Upper lobe of left lung (tissue), 6 donors: ENCODE measurements at regions not wholly inside any gene's neighbourhood (a gene's known extent, or its start where the extent isn't known, plus 50 kb on each side); places are given as distances from the start of the nearest gene placed in this dataset.

Source experiments
- ATAC-seq, 2 donors: fragments of 200-7000 bp; cut with Tn5 transposase; one replicate each; pipeline ENCODE4 v1.9.1; 2022; ENCODE audit warnings: mild to moderate bottlenecking in 2 of 2, moderate library complexity in 2 of 2; ENCODE audit not compliant: low FRiP score in 2 of 2
- DNase-seq, 2 donors: peaks; one replicate each; pipeline ENCODE4 v3.0.0-alpha.2; 2019 to 2020
- H3K27ac ChIP-seq, 4 donors: fragments of 200-600 bp; sonication (generic); one replicate each; pipeline ENCODE4 v1.5.1; 2016 to 2019
- H3K27me3 ChIP-seq, 4 donors: fragments of 200-600 bp; sonication (generic); one replicate each; pipeline ENCODE4 v1.5.1; 2017 to 2019
- H3K36me3 ChIP-seq, 4 donors: fragments of 200-600 bp; sonication (generic); one replicate each; pipeline ENCODE4 v1.5.1; 2016 to 2019
- H3K4me1 ChIP-seq, 4 donors: fragments of 200-600 bp; sonication (generic); one replicate each; pipeline ENCODE4 v1.5.1; 2018 to 2019
- H3K4me3 ChIP-seq, 4 donors: fragments of 200-600 bp; sonication (generic); one replicate each; pipeline ENCODE4 v1.5.1; 2017 to 2019; ENCODE audit warnings: mild to moderate bottlenecking in 2 of 4, moderate library complexity in 1 of 4
- H3K9me3 ChIP-seq, 4 donors: fragments of 200-600 bp; sonication (generic); one replicate each; pipeline ENCODE4 v1.5.1; 2018 to 2019
- CTCF ChIP-seq, 6 experiments: fragments of 450-650 bp in 4 of 6; fragments of 200-600 bp in 2 of 6; sonication (generic) in 2 of 6; IDR thresholded peaks; one replicate each; pipeline ENCODE4 v1.5.1; 2016 to 2019; ENCODE audit warnings: antibody characterized with exemption in 6 of 6
- EP300 ChIP-seq, 4 donors: sonication (generic); formaldehyde crosslinking; IDR thresholded peaks; one replicate each; pipeline ENCODE4 v1.5.1; 2017; ENCODE audit warnings: antibody characterized with exemption in 4 of 4, control low read depth in 2 of 4
- POLR2A ChIP-seq, 4 donors: fragments of 450-650 bp; IDR thresholded peaks; one replicate each; pipeline ENCODE4 v1.5.1; 2016 to 2017; ENCODE audit warnings: antibody characterized with exemption in 4 of 4, mild to moderate bottlenecking in 2 of 4
- POLR2AphosphoS5 ChIP-seq, 2 donors: sonication (generic); formaldehyde crosslinking; IDR thresholded peaks; one replicate each; pipeline ENCODE4 v1.5.1; 2017; ENCODE audit warnings: antibody characterized with exemption in 2 of 2
- WGBS, 2 donors: methylation state at CpG; one replicate each; pipeline ENCODE4 v1.1.5; 2017 to 2018; 5-methylcytosine and 5-hydroxymethylcytosine counted together
- donor health status: DM: no; HTN: no; CAD: no; lungs with moderate emphysema.
- donor health status: DM: no; HTN: yes; CAD: no; lungs with severe emphysema.

GRCh38 chr9:25917731-25918362 lies 239.6 kb upstream of the TUSC1 start:
- H3K27ac ChIP-seq: no peak overlapping the region
- H3K9me3 ChIP-seq: no peaks in the 10 kb centered on the region
- no peaks in the 10 kb centered on the region for H3K4me1 ChIP-seq
- no peak for TF ChIP-seq EP300 (IDR thresholded peaks at IDR 0.05)
- H3K36me3 ChIP-seq: no peaks in the 10 kb centered on the region
- ATAC-seq (no peak), DNase-seq (no peak)
- H3K4me3 ChIP-seq: no peak overlapping the region
- no peaks in the 10 kb centered on the region for H3K27me3 ChIP-seq

GRCh38 chr9:25913806-25914205 lies 235.6 kb upstream of the TUSC1 start:
- TF ChIP-seq POLR2AphosphoS5 (IDR thresholded peaks at IDR 0.05) (no peak), CTCF (IDR thresholded peaks at IDR 0.05) (no peak), POLR2A (IDR thresholded peaks at IDR 0.05) (no peak), EP300 (IDR thresholded peaks at IDR 0.05) (no peak)
- H3K27me3 ChIP-seq: no peaks in the 10 kb centered on the region
- H3K36me3 ChIP-seq: no peaks in the 10 kb centered on the region
- no peak for DNase-seq
- ATAC-seq: no peak
- 79 to 81% methylated on average over 4 of the region's 4 CpGs for WGBS, 2 donors
- no peak overlapping the region for H3K4me3 ChIP-seq
- no peak overlapping the region for H3K27ac ChIP-seq
- H3K4me1 ChIP-seq: no peaks in the 10 kb centered on the region
- peaks cover 0 to 5% (median 0%) of the 10 kb centered on the region in 4 donors for H3K9me3 ChIP-seq

DNA sequence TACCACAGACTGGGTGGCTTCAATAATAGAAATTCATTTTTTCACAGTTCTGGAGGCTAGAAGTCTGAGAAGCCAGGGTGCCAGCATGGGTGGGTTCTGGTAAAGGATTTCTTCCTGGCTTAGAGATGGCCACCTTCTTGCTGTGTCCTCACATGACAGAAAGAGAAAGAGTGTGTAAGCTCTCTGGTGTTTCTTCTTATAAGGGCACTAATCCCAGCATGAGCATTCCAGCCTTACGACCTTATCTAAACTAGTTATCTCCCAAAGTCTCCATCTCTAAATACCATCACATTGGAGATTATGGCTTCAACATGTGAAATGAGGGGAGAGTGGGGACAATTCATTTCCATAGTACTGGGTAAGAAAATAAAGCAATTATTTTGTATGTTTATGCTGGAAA lies 226.5 kb upstream of the TUSC1 start:
- 62 to 86% methylated on average over 1 of the region's 1 CpG for WGBS, 2 donors

GRCh38 chr9:25891527-25891926 lies 213.3 kb upstream of the TUSC1 start:
- H3K9me3 ChIP-seq: peaks cover 0 to 14% (median 1%) of the 10 kb centered on the region in 4 donors
- no peaks in the 10 kb centered on the region for H3K36me3 ChIP-seq
- no peak overlapping the region for H3K27ac ChIP-seq
- no peak for ATAC-seq
- H3K4me1 ChIP-seq: no peaks in the 10 kb centered on the region
- no peak for DNase-seq
- no peak for TF ChIP-seq POLR2AphosphoS5 (IDR thresholded peaks at IDR 0.05)
- TF ChIP-seq POLR2A (IDR thresholded peaks at IDR 0.05): no peak
- no peak for TF ChIP-seq CTCF (IDR thresholded peaks at IDR 0.05)
- no peak for TF ChIP-seq EP300 (IDR thresholded peaks at IDR 0.05)
- no peak overlapping the region for H3K4me3 ChIP-seq
- H3K27me3 ChIP-seq: no peaks in the 10 kb centered on the region
- 60 to 75% methylated on average over 3 of the region's 3 CpGs for WGBS, 2 donors

More for the DNA sequence above, 226.5 kb upstream of the TUSC1 start:
- no peak for TF ChIP-seq EP300 (IDR thresholded peaks at IDR 0.05)
- TF ChIP-seq POLR2AphosphoS5 (IDR thresholded peaks at IDR 0.05): no peak
- TF ChIP-seq POLR2A (IDR thresholded peaks at IDR 0.05): no peak
- no peak for TF ChIP-seq CTCF (IDR thresholded peaks at IDR 0.05)
- DNase-seq (no peak), ATAC-seq (no peak)
- Histone ChIP-seq H3K36me3 (no peaks in the 10 kb centered on the region), H3K27ac (no peak overlapping the region), H3K4me1 (no peaks in the 10 kb centered on the region), H3K4me3 (no peak overlapping the region), H3K9me3 (no peaks in the 10 kb centered on the region), H3K27me3 (no peaks in the 10 kb centered on the region)

DNA sequence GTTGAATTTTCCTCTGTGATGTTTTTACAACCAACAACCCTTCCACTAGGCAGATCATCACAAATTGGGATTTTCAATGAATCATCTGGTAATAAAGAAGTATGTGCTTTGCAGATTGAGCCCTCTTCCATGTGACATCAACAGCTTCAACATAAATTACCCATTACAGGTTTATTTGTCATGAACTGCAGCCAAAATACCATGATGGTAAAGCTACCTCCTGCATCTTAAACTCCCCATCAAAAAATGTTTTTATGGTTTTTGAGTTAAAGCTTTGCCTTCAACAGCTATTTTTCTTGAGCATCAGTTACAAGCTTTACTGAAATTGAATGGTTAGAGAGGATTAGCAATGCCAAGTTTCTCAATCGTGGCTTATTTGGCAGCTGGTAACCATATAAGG lies 211.4 kb upstream of the TUSC1 start:
- H3K4me1 ChIP-seq: no peaks in the 10 kb centered on the region
- no peak overlapping the region for H3K4me3 ChIP-seq
- ATAC-seq (no peak), DNase-seq (no peak)
- TF ChIP-seq POLR2A (IDR thresholded peaks at IDR 0.05): no peak
- no peak for TF ChIP-seq CTCF (IDR thresholded peaks at IDR 0.05)
- TF ChIP-seq EP300 (IDR thresholded peaks at IDR 0.05): no peak
- TF ChIP-seq POLR2AphosphoS5 (IDR thresholded peaks at IDR 0.05): no peak
- no peaks in the 10 kb centered on the region for H3K36me3 ChIP-seq
- no peak overlapping the region for H3K27ac ChIP-seq
- H3K27me3 ChIP-seq: no peaks in the 10 kb centered on the region
- WGBS, 2 donors: 69 to 74% methylated on average over 1 of the region's 1 CpG
- H3K9me3 ChIP-seq: peaks cover 0 to 14% (median 1%) of the 10 kb centered on the region in 4 donors
